Prostate gland (tissue), 2 donors: ENCODE measurements at regions not wholly inside any gene's neighbourhood (a gene's known extent, or its start where the extent isn't known, plus 50 kb on each side); places are given as distances from the start of the nearest gene placed in this dataset.

Experiments
- CTCF ChIP-seq, 4 experiments: fragments of 200-600 bp in 2 of 4; fragments of 450-650 bp in 2 of 4; sonication (generic) in 2 of 4; IDR thresholded peaks; 1 replicate in 3 of 4; 2 replicates in 1 of 4; pipeline ENCODE4 v1.5.1; 2016 to 2019; ENCODE audit warnings: antibody characterized with exemption in 4 of 4, mild to moderate bottlenecking in 2 of 4, moderate library complexity in 2 of 4
- POLR2A ChIP-seq: fragments of 450-650 bp; IDR thresholded peaks from one replicate; pipeline ENCODE4 v1.6.1; 2016; ENCODE audit warnings: antibody characterized with exemption, mild to moderate bottlenecking

- TF ChIP-seq CTCF (IDR thresholded peaks at IDR 0.05) = no peak
- no peak for TF ChIP-seq POLR2A
Observed at GRCh38 chr12:17239874-17240273, 633.9 kb upstream of the LMO3 start.
